ENCODE measurements at regions not wholly inside any gene's neighbourhood (a gene's known extent, or its start where the extent isn't known, plus 50 kb on each side); places are given as distances from the start of the nearest gene placed in this dataset.

GRCh38 chr18:40347261-40347660, 1607.8 kb upstream of the PIK3C3 start:
- TF ChIP-seq POLR2AphosphoS5 (IDR thresholded peaks at IDR 0.05) (no peak), EP300 (IDR thresholded peaks at IDR 0.05) (no peak)

All from sigmoid colon (tissue), 4 donors.